CD4-positive, alpha-beta T cell treated with Interleukin-10 for 1 hour (primary cell): ENCODE measurements at regions not wholly inside any gene's neighbourhood (a gene's known extent, or its start where the extent isn't known, plus 50 kb on each side); places are given as distances from the start of the nearest gene placed in this dataset.
"Not testable (repeated sequence)": the region's sequence is repeated elsewhere in the genome, so short reads cannot be mapped to it uniquely, and the experiment has no call there.

ENCODE experiments used
- DNase-seq: peaks from one replicate; pipeline ENCODE4 v3.0.0-alpha.2; 2020

DNA sequence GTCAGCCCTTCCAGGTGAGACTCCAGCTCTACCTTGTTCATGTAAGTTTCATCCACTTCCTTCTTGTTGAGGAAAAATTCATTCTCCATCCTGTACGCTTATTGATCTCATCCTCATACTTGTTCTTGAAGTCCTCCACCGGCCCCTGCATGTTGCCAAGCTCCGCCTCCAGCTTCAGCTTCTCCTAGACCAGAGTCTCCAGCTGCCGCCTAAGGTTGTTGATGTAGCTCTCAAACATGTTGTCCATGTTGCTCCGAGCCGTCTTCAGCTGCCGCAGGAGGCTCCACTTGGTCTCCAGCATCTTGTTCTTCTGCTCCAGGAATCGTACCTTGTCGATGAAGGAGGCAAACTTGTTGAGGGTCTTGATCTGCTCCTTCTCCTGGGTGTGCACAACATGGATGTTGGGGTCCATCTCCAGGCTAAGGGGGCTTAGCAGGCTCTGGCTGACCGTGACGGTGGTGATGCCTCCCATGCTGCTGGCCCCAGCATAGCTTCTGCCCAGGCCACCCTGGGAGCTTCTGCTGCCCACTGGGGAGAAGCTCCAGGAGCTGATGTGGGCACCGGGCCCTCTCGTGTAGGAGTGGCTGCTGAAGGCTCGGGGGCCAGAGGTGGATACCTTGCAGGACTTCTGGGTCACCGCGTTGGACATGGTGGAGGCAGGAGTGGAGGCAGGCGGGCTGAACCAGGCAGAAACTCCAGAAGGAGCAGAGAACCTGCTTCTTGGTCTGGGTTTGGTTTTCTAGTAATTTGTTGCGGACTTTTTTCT is 422.6 kb upstream of the ARPP21 start:
- DNase-seq, result no peak

DNA sequence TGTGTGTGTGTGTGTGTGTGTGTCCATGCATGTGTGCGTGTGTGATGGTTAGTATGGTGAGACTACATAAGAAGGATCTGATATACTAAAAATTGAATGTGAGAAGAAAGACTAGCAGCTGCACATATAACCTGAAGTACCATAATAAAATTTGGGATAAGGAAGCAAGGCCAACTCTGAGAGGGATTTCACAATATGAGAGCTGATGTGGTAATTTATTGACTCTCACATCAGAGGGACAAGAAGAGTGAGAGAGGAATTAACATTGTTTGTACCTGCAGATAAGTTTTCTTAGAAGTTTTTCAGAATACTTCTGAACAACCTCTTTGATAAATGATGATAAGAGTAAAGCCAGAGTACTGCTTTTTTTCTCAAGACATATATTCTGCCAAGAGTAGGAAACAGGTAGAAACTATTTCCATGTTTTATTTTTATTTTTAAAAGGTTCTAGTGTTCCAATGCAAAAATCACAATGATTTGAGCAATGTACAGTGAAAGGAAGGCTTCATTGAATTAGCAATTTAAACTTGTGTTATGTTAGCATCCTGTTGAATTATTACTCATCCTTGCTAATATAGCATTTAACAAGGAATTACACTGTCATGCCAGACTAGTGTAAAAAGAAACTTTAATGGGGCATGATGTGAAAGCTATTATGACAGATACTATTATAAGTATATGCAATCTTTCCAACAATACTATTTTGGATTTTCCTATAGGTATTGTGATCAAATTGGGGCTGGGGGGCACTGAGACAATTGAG is 415.5 kb upstream of the ARPP21 start:
- no peak for DNase-seq

DNA sequence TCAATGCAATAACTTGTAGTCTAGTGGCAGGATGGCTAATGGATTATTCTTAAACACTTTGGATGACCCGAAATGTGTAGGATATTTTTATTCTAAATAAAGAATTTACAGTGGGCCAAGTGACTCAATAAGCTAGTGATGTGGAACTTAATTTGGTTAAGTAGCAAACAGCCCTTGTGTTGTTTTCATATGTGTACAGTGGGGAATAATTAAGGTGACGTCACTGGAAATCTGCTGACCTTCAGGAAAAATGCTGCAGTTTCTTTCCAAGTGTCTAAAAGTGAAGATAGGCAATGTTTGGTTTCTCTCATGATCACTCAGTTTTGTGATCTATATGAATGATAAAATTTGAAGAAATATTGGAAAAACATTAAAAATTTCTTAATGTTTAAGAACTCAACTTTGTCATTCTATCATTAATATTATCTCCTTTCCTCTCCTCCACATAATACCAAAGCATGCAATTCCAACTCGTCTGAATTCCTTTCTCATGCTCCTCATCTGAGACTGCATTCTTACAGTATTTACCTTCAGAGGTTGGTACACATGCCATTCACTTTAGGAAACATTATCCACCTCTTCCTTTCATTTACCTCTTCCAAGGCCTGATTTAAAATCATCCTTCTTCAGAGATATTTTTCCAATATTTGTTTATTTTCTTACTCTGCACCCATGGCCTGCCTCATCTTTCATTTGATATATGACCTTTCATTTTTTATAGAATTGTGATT is 414.6 kb upstream of the ARPP21 start:
- DNase-seq, result no peak

DNA sequence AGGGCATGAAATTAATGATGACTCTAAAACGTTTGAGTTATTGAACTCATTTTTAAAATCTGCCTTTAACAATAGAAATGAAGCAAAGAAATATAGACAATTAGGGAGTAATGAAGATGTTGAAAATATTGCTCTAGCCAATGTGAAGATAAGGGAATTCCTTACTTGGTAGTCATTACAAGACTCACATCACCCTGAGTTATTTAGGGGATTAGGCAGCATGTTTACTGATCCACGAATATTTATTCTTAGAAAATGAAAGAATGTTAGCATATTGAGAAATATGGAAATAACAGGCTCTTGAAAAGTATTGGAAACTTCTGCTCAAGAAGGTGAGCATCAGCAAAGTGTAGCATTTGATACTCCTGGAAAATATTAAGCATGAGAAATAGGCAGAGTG is 398.1 kb upstream of the ARPP21 start:
- DNase-seq, result no peak

DNA sequence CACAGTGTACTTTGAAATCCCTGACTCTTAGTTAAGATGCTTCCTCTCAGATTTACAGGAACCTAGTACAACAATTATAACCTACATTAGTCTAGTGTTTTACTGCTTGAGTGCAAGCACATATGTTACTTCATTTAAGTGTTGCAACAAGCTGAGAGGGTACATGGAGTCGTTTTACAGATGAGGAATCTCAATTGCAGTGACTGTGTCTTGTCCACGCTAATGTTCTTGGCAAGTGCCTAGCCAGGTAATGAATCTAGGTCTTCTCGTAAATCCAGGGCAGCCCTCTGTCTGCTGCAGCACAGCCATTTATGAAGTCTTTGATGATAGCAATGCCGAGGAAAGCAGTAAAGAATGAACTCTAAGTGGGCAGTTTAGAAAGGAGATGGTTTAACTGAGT is 384.4 kb upstream of the ARPP21 start:
- DNase-seq, result no peak

DNA sequence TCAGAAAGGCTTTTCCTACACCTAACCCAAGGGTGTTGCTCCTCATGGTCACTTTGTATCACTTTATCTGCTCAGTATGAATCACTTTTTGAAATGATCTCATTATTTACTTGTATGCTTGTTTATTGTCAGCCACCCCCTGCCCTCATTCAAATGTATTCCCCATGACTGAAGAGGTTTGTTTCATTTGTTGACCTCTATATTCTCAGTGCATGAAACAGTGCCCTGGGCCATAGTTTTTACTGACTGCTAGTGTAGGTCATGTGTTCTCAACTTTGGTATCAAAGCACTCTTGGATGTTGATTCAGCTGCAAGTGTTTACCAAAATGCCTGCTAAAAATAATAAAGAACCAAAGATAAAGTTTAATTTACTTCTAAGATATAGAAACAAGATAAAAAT is 381.7 kb upstream of the ARPP21 start:
- DNase-seq, result no peak

DNA sequence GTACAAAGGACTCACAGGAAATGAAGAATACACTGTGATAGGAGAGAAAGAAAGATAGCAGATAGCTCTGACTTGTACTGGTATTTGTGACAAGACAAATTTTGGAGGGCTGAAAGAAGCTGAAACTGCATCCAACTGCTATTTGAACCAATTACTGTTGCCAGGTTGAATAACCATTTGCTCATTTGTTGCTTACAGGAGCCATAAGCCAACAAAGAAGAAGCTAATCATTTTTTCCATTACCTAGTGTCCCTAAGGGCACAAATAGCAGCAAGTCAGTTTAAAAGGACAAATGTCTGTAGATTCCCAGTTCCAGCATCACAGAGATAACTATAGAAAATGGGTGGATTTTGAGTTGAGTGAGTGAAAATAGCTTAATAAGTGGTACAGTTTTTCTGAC is 376.9 kb upstream of the ARPP21 start:
- DNase-seq, result no peak

DNA sequence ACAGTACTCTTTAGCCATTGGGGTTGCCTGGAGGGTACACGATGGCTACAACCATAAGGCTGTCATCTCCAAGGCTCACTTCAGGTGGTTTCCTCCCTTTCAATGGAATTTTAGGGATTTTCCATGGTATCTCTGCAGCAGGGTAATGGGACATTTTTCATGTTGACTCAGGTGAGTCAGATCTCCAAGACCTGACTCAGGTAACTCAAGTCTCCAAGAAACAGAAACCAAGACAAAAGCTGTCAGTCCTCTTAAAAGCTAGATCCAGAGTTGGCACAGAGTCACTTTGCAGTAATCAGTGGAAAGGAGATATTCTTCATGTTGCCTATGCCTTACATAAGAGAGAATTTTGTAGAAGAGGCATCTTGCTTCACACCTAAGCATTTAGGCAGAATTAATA is 375.8 kb upstream of the ARPP21 start:
- no peak for DNase-seq

DNA sequence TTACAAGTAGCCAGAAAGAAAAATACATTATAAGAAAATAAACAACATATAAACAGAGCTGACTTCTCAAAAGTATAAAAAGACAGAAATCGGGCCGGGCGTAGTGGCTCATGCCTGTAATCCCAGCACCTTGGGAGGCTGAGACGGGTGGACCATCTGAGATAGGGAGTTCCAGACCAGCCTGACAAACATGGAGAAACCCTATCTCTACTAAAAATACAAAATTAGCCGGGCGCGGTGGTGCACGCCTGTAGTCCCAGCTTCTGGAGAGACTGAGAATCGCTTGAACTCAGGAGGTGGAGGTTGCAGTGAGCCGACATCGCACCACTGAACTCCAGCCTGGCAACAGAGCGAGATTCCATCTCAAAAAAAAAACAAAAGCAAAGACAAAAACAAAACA is 373.3 kb upstream of the ARPP21 start:
- DNase-seq, result not testable (repeated sequence)

DNA sequence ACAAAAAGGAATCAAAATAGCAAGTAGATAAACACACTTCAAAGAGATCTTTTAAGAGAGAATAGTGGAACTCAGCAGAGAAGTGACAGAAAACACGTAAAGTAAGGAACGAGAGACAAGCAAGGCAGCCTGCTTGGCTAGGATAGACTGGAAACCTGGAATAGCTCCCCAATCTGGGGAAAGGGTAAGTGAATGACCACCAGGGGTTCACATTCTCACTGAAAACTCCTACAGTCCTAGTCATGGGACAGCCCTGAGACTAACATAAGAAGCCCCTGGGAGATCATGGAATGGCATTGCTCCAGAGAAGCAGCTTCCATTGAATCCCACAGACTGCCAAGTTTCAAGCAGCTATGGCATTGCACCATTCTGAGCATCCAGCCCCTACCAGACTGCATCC is 363.6 kb upstream of the ARPP21 start:
- no peak for DNase-seq

DNA sequence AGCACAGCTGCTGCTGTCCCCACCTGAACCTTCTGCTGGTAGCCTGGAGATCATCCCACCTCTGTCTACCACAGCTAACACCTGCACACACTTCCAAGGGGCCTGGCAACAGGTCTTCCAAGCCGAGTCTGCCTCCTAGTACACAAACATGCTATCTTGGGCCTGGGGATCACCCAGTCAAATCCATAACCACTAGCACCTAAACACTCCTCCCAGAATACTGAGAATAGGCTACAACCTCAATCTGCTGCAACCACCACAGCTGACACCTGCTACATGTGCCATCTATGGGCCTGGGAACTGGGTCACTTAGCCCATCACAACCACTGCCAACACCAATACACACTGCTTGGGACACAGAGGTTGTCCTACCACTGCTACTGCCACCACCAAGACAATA is 362.8 kb upstream of the ARPP21 start:
- DNase-seq, result no peak

DNA sequence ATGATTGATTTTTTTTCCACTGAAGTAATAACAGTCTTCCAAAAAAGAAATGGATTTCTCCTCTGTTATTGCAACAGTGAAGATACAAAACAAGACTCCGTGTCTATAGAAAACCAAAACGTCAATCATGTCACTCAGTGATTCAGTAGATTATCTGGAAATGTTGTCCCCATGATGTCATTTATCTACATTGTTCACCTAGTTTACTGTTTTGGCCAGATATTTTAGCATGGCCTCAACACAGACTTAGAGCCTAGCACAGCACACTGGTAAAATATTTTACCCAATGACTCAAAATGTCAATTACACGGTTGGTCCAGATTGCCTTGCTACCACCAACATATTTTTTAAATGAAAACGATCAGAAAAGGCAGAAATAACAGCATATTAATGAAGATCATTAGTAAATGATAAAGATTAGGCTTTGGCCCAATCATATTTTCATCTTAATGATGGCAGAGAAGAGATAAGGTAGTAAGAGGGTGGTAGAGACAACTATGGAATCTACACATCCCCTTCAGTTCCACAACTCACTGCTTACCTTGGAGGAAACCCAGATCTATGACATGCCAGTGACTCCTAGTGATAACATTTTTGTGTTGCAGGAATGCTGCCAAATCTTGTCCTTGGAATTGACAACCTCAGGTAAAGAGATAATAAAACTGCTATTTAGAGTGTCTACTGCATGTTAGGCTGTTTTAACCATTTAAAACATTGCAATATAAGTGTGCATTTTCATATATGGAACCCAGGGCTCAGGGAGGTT is 347.7 kb upstream of the ARPP21 start:
- DNase-seq, result no peak

DNA sequence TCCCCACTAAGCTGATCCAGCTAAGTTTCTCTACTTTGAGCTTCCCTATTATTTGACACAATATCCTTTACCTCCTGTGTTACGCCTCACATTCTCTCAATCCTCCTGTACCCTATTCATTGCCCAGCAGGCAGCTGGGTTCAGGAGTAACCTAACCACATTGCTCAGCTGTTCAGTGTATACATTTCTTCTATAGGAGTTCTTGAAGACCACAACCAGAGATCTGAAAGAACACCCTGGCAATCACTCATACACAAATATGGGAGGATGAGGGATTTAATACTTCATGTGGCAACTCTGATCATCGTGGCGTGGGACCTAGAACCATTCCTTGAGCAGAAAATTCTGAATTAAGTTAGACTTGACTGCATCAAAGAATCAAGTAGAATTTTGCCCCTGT is 346.8 kb upstream of the ARPP21 start:
- no peak for DNase-seq

DNA sequence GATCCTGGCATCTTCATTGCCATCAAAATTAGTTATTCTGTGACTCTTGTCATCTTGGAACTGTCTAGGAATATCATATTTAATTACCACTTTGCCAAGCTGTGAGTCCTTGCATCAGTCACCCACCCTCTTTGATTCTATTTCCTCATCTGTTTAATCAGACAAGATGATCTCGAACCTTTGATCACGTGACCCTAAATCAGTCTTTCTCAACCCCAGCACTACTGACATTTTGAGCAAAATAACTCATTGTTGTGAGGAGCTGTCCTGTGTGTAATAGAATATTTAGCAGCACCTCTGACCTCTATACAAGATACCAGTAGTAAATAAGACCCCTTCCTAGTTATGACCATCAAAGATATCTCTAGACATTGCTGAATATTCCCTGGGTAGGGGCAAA is 343.4 kb upstream of the ARPP21 start:
- DNase-seq, result no peak

DNA sequence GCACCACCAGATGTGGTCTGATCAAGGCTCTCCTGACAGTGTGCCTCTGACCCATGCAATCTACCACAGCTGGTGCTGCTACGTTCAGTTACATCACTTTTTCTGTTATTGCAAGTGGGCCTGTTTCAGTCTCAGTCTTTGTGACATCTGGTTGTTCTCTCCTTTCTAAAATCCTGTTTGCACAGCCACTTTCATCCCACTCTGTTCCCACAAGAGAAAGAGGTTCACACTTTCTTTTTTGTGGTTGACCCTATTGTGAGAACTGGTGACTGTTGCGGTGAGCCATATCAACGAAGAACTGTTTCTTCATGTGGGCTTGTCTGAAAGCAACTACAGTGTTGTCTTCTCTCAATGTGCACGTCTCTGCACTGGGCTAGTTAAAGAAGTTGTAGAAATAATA is 342.8 kb upstream of the ARPP21 start:
- no peak for DNase-seq

DNA sequence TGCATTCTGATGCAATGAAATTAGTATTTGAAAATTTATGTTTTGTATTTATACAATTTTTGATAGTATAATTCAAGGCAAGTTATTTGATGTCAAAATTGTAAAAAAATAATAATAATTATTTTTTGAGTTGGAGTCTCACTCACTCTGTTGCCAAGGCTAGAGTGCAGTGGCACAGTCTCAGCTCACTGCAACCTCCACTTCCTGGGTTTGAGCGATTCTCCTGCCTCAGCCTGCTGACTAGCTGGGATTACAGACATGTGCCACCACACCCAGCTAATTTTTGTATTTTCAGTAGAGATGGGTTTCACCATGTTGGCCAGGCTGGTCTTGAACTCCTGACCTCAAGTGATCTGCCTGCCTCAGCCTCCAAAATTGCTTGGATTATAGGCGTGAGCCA is 342.4 kb upstream of the ARPP21 start:
- not testable (repeated sequence) for DNase-seq

DNA sequence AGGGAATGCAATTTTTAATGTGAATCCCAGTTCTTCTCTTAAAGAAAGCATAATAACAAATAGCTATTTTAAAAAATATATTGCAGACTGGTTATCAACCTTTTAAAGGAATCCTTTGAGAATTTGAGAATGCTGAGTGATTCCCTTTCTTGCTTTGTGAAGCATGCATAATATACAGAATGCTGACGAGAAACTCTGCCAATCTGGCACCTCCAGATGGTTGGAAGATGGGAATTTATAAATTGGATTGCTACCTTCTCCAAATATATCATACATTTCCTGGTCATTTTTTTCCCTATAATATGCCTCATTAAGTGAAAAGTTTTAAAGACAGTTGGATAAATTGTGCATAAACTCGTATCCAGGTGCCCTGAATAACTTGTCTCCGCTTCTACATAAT is 333.9 kb upstream of the ARPP21 start:
- DNase-seq, result no peak

DNA sequence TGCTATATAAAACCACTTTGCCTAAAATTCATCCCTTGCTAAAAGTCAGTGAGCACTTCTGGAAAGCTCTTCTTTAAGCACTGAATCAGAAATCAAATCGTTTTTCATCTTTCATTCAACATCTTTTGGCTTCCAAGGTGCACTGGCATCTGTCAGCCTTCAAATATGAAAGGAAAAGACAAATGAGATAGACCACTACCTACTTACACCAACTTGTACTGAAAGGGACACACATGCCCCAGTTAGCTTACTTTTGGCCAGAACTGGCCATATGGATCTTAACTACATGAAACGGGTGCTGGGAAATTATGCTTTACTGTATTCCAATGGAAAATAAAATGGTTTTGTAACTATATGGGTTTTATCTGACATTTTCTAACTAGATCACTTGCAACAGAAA is 332.0 kb upstream of the ARPP21 start:
- DNase-seq, result no peak

DNA sequence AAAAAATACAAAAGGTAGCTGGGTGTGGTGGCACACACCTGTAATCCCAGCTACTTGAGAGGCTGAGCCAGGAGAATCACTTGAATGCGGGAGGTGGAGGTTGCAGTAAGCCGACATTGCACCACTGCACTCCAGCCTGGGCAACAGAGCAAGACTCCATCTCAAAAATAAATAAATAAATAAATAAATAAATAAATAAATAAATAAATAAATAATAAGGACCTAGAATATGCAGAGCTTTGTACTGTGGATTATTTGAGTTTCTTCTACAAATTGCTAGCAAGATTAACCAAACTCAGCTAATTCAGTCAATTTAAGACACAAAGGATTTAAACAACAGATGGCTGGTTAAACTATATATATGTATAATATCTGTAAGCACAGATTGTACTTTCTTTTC is 322.5 kb upstream of the ARPP21 start:
- DNase-seq, result not testable (repeated sequence)

DNA sequence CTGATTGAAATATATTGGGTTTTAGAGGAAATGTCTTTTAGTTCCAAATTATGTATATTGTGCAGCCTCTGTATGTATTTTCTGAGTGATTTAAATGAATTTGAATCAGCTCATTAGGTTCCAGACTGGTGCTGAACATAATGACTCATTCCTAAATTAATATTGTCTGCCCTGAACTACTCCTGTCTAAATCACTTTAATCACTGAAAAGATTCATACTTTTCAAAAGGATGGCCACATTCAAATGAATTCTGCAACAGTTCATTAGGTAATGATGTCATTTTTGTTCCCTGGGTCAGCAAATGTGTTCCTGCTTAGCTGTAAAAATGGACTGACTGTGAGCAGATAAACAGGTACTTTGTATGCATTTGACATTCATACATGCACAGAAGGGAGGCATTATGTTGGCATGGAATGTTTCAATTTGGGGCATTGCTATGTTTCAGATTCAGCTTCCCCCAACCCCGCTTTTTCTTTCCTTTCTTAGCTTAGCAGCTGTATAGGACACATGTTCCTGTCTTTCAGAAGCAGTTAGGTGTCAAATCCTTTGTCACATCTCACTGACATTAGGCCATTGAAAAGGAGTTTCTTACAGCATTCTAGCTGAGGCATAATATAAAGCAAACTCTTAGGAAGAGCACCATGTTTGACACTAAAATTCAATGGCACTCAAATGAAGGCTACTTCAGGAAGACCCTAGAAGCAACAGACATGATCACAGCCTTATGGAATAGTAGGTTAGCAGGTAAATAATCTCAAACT is 318.5 kb upstream of the ARPP21 start:
- DNase-seq, result no peak

DNA sequence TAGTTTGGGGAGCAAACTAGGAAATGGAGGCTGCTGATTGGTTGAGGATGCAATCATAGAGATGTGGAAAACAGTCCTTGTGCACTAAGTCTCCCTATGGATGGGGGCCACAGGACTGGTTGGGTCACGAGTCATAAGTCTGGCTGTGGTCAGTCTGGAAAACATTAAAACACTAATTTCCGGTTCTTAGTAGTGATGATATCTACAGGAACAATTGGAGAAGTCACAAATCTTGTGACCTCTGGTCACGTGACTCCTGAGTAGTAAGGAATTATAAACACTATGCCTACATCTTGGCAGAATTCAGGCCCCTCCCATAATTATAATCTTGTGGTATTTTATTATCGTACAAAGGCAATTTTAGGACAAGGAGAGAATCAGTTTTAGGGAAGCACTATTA is 317.3 kb upstream of the ARPP21 start:
- no peak for DNase-seq

DNA sequence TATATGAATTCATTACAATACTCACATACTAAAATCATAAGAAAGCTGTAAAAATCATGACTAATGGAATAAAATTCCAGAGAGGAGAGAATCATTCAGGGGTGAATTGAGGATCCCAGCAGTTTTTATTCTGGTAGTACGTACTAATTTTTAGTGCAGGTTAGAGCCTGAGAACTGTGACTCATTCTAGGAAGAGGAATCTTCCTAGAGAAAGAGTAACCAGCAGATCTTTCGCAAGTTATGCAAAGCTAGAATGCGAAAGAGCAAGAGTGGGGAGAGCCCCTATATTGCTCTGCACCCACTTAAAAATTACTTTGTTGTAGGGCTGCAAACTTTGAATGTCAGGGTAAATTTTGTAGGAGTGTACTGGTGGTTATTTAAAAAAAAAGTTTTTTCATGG is 303.6 kb upstream of the ARPP21 start:
- no peak for DNase-seq
